ELR (cell line): ENCODE measurements at regions not wholly inside any gene's neighbourhood (a gene's known extent, or its start where the extent isn't known, plus 50 kb on each side); places are given as distances from the start of the nearest gene placed in this dataset.
A peak's percentile ranks its signal among the peaks of the same experiment; 100 is the strongest.

Source experiments
- DNase-seq: peaks from one replicate; pipeline ENCODE4 v3.0.0-alpha.2; 2015; ENCODE audit warnings: low read depth

- DNase-seq, result no peak
Measured at GRCh38 chr21:16642353-16642752, 870.5 kb upstream of the CXADR start.

- peak; percentile 2 for DNase-seq
Measured at GRCh38 chr21:16644685-16645084, 868.2 kb upstream of the CXADR start.

- DNase-seq, result no peak
Measured at GRCh38 chr21:16650714-16651366, 862.0 kb upstream of the CXADR start.

GRCh38 chr21:16651956-16652355, 860.9 kb upstream of the CXADR start:
- DNase-seq, result no peak

GRCh38 chr21:16663436-16663835, 849.4 kb upstream of the CXADR start:
- no peak for DNase-seq

GRCh38 chr21:16667395-16667794, 845.4 kb upstream of the CXADR start:
- no peak for DNase-seq

GRCh38 chr21:16674949-16675348, 837.9 kb upstream of the CXADR start:
- DNase-seq, result no peak

GRCh38 chr21:16676391-16676790, 836.5 kb upstream of the CXADR start:
- no peak for DNase-seq

GRCh38 chr21:16678429-16679160, 834.2 kb upstream of the CXADR start:
- DNase-seq, result no peak

- no peak for DNase-seq
Measured at GRCh38 chr21:16695074-16695473, 817.8 kb upstream of the CXADR start.

- no peak for DNase-seq
Measured at GRCh38 chr21:16707274-16707673, 805.6 kb upstream of the CXADR start.

GRCh38 chr21:16708101-16708835, 804.6 kb upstream of the CXADR start:
- DNase-seq, result peak; percentile 0

GRCh38 chr21:16709866-16710550, 802.8 kb upstream of the CXADR start:
- DNase-seq, result no peak

- DNase-seq, result no peak
Measured at GRCh38 chr21:16711757-16712156, 801.1 kb upstream of the CXADR start.

- no peak for DNase-seq
Measured at GRCh38 chr21:16713331-16714117, 799.3 kb upstream of the CXADR start.

- no peak for DNase-seq
Measured at GRCh38 chr21:16740511-16740910, 772.3 kb upstream of the CXADR start.

- DNase-seq, result no peak
Measured at GRCh38 chr21:16741141-16741665, 771.6 kb upstream of the CXADR start.

GRCh38 chr21:16742131-16742641, 770.7 kb upstream of the CXADR start:
- DNase-seq, result no peak

GRCh38 chr21:16742741-16743140, 770.1 kb upstream of the CXADR start:
- no peak for DNase-seq

GRCh38 chr21:16743317-16743716, 769.5 kb upstream of the CXADR start:
- no peak for DNase-seq

GRCh38 chr21:16750926-16751325, 761.9 kb upstream of the CXADR start:
- no peak for DNase-seq
